ENCODE measurements at regions not wholly inside any gene's neighbourhood (a gene's known extent, or its start where the extent isn't known, plus 50 kb on each side); places are given as distances from the start of the nearest gene placed in this dataset.

DNA sequence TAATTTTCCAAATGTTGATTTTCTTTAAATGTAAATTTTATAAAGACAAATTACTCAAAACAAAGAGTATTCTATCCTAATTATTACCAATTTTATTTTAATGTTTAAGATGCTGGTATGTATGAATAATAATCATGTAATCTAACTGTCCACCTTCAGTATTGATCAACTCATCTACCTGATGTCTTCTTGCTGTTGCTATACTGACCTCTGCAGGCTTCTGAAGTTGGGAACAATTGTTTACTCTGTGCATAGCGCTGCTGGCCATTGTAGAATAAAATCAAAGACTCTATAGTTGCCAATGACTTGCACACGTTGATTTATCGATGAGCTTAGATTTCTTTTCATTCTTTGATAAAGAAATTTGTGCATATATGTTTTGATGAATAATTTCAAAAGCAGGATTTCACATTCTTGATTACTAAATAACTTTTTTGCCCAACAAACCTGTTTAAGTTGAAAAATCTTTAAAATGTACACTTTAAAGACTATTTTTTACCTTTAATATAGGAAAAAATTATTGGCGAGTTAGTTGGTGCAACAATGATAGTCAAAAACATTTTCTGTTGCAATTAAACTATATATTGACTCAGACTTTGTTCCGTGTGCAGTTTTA lies 282.3 kb downstream of the TFEC start:
- TF ChIP-seq, protein P1, sequence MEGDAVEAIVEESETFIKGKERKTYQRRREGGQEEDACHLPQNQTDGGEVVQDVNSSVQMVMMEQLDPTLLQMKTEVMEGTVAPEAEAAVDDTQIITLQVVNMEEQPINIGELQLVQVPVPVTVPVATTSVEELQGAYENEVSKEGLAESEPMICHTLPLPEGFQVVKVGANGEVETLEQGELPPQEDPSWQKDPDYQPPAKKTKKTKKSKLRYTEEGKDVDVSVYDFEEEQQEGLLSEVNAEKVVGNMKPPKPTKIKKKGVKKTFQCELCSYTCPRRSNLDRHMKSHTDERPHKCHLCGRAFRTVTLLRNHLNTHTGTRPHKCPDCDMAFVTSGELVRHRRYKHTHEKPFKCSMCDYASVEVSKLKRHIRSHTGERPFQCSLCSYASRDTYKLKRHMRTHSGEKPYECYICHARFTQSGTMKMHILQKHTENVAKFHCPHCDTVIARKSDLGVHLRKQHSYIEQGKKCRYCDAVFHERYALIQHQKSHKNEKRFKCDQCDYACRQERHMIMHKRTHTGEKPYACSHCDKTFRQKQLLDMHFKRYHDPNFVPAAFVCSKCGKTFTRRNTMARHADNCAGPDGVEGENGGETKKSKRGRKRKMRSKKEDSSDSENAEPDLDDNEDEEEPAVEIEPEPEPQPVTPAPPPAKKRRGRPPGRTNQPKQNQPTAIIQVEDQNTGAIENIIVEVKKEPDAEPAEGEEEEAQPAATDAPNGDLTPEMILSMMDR (IDR thresholded peaks at IDR 0.05; ENCODE audit: low read depth, low read length): peak; percentile 44
- peak; percentile 3 for DNase-seq (ENCODE audit: low read depth, low spot score)
- H3K4me3 ChIP-seq (ENCODE audit: low read depth, low read length): no peak overlapping the region
- in situ Hi-C loops (cut with HindIII; ENCODE audit: low sequenced_read_pairs): no loop called here

DNA sequence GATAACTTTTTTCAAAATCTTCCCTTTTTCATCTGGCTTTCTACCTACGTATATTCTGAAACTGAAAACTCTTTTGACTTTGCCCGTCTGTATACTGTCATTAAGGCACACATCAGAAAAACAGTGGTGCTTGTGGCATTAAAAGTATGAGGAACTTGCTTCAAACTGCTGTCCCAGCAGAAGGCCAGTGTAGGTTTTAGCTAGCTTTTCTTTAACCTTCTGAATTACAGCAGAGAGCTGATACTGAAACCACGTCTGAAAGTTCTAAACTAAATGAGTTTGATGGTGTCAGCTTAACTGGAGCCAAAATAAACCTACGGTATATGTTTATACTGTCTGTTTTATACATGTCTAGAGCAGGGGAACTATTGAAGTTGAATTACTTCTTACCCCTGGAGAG lies 283.4 kb downstream of the TFEC start:
- TF ChIP-seq, protein P1 (IDR thresholded peaks at IDR 0.05; ENCODE audit: low read depth, low read length): no peak
- peak; percentile 20 for DNase-seq (ENCODE audit: low read depth, low spot score)
- H3K4me3 ChIP-seq (ENCODE audit: low read depth, low read length): no peak overlapping the region
- in situ Hi-C loops (cut with HindIII; ENCODE audit: low sequenced_read_pairs): no loop called here

DNA sequence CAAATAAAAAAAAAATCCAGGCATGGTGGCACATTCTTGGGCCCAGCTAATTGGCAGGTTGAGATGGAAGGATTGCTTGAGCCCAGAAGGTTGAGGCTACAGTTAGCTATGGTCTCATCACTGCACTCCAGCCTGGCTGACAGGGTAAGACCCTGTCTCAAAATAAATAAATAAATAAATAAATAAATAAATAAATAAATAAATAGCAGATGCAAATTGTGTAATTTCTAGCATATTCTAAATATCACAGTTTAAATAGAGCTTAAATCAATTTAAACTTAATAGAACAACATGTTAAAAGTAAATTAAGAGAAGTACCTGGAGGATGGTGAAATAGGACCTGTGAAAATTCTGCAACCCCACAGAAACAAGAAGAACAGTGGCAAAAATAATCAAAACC lies 290.5 kb downstream of the TFEC start:
- in situ Hi-C loops (cut with HindIII; ENCODE audit: low sequenced_read_pairs): no loop called here
- H3K4me3 ChIP-seq (ENCODE audit: low read depth, low read length): no peak overlapping the region
- no peak for DNase-seq (ENCODE audit: low read depth, low spot score)
- TF ChIP-seq, protein P1 (IDR thresholded peaks at IDR 0.05; ENCODE audit: low read depth, low read length): no peak

DNA sequence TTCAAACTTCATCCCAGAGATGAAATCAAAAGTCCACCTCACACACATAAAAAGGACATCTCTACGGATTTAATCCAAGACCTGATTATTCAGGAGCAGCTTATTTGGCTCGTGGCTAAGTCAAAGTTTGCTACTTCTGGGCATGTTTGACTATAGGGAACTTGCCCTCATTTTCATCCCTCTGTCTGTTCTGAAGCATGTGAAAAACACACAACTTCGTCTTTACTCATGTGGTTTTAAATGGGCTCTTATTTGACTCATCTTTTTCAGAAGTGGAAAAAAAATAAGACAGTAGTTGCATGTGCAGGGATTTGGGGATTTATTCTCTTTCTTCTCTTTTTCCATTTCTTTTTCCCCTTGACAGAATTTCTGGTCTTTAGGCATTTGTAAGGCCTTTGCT lies 295.9 kb downstream of the TFEC start:
- in situ Hi-C loops (cut with HindIII; ENCODE audit: low sequenced_read_pairs): no loop called here
- H3K4me3 ChIP-seq (ENCODE audit: low read depth, low read length): no peak overlapping the region
- TF ChIP-seq, protein P1 (IDR thresholded peaks at IDR 0.05; ENCODE audit: low read depth, low read length): no peak
- no peak for DNase-seq (ENCODE audit: low read depth, low spot score)

DNA sequence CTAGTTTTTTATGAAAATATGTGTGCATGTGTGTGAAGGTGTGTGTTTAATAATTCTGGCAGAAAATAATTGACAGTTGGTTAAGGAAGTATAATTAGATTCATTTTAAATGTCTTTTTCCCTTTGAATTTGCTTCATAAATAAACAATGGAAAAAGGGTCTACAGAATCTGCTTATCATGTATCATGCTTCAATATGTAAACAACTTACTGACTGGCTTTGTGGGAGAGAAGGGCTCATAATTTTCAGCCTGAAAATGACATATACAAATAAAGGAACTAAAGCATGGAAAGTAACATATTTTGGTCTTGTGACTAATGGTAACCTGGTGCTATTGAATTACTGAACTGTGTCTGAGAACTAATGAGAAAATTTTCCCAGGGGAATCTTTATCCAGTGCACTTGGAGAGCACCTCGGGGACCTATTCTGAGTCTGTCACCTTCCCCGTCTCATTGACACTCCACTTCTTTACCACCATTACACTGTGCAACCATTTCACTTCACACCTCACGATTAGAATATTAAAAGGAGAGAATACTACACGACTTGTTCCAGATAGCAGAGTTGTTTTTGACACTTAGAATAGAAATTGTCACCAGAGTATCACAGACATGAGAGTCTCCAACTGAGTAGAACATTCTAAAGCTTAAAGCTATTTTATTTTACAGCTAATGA lies 298.6 kb downstream of the TFEC start:
- in situ Hi-C loops (cut with HindIII; ENCODE audit: low sequenced_read_pairs): no loop called here

DNA sequence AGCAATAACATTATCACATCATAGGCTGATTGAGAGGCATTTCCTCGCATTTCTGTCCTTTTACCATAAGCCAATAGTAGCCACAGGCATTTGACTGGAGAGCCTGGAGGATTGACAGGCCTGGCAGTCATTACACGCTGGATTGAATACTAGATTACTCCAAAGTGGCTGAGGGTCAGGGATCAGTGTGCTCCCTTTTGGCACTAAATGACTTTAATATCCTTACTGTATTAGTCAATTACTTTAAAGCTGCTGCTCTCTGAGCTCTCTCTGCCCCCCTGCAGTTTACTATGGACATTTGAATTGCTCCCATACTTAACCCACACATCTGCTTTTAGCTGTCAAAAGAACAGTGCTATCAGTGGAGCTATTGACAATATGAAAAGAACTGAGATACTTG lies 302.0 kb downstream of the TFEC start:
- no peak overlapping the region for H3K4me3 ChIP-seq (ENCODE audit: low read depth, low read length)
- no peak for DNase-seq (ENCODE audit: low read depth, low spot score)
- TF ChIP-seq, protein P1 (IDR thresholded peaks at IDR 0.05; ENCODE audit: low read depth, low read length): no peak
- in situ Hi-C loops (cut with HindIII; ENCODE audit: low sequenced_read_pairs): no loop called here

More for the DNA sequence above, 298.6 kb downstream of the TFEC start:
- no peak overlapping the region for H3K4me3 ChIP-seq (ENCODE audit: low read depth, low read length)
- DNase-seq (ENCODE audit: low read depth, low spot score): no peak
- TF ChIP-seq, protein P1 (IDR thresholded peaks at IDR 0.05; ENCODE audit: low read depth, low read length): no peak
